ENCODE measurements at regions not wholly inside any gene's neighbourhood (a gene's known extent, or its start where the extent isn't known, plus 50 kb on each side); places are given as distances from the start of the nearest gene placed in this dataset.

DNA sequence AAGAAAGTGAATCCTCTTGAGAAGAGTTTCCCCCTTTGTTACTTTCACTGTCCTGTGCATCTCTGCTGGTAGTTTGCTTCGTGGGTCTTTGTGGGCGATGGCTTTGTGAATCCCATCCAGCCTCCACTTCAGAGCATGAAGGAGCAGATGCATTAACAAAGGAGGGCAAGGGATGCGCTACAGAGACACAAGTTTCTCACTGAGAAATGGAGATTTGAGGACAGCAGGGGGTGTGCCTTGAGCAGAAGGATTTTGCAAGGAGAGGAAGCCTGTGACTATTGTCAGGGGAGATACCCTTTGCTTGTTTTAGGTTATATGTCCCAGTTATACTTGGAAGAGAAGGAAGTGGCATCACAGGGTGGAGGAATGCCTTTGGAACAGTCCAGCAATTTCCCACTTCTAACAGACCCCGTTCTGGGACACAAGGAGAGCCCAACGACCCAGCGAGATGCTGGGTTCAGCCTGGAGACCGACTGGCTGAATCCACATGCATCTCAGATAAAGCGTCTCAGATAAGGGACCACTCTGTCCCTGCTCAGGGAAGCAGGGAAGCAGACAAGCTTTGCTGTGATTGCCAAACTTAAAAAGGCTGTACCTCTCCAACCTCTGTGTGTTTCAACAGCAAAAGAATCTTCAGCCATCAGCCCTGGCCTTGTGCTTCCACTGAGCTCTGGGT lies 314.6 kb upstream of the GATB start:
- TF ChIP-seq CTCF (IDR thresholded peaks at IDR 0.05), result no peak
- no peak for TF ChIP-seq POLR2AphosphoS5 (IDR thresholded peaks at IDR 0.05)
- TF ChIP-seq POLR2A (IDR thresholded peaks at IDR 0.05), result no peak
